ENCODE measurements at regions not wholly inside any gene's neighbourhood (a gene's known extent, or its start where the extent isn't known, plus 50 kb on each side); places are given as distances from the start of the nearest gene placed in this dataset.

- TF ChIP-seq CTCF (IDR thresholded peaks at IDR 0.05; ENCODE audit: poor library complexity, severe bottlenecking) (no peak), POLR2AphosphoS5 (IDR thresholded peaks at IDR 0.05) (no peak), MXI1 (conservative IDR thresholded peaks at IDR 0.05; ENCODE audit: poor library complexity, severe bottlenecking) (no peak)
Measured at GRCh38 chr12:90295858-90296257, 587.2 kb upstream of the ATP2B1 start.

All from neural cell (in vitro differentiated cells).